ENCODE measurements at regions not wholly inside any gene's neighbourhood (a gene's known extent, or its start where the extent isn't known, plus 50 kb on each side); places are given as distances from the start of the nearest gene placed in this dataset.

DNA sequence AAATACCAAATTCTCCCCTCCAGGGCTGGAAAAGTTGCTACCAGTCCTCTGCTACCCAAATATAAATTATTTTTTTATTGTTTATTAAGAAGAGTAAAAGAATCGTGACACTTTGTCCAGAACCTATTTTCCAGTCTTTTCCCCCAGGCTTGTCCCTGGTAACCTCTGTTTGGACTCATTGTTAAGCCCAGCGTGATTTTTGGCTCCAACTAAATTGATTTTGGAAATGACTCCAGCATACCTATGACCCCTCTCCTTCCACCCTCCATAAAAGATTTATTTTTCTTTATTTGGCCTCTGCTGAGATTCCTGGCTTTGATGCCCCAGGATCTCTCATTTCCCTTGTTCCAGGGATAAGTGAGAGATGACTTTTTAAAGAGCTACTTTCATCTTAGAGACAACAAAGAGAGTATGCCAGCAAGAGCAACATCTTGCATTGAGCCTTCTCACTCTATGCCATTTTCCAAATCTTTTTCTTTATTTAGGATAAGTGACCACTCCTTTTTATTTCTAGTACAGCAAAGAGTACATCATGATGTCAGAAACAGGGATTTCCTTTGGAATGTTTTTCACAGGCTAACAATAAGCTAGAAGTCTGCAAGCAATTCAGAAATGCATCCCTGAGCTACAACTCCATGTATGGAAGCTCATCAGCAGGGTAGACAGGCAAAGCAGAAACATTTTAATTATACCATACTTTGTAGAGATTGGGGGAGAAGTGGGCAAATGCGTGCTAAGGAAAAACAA lies 75.8 kb downstream of the DAD1 start:
- H3K36me3 ChIP-seq (ENCODE audit: insufficient read depth, low read depth, low read length): no peaks in the 10 kb centered on the region
- H3K4me1 ChIP-seq (ENCODE audit: insufficient read depth, low read length): peaks cover 26% of the 10 kb centered on the region
- H3K27me3 ChIP-seq (ENCODE audit: insufficient read depth, low read length): no peaks in the 10 kb centered on the region
- no peaks in the 10 kb centered on the region for H3K9me3 ChIP-seq (ENCODE audit: insufficient read depth, low read depth, low read length)
- no peak overlapping the region for H3K9ac ChIP-seq (ENCODE audit: low read depth, low read length)
- H3K27ac ChIP-seq (ENCODE audit: low read length): no peak overlapping the region
- no peak overlapping the region for H3K4me3 ChIP-seq (ENCODE audit: low read length)

DNA sequence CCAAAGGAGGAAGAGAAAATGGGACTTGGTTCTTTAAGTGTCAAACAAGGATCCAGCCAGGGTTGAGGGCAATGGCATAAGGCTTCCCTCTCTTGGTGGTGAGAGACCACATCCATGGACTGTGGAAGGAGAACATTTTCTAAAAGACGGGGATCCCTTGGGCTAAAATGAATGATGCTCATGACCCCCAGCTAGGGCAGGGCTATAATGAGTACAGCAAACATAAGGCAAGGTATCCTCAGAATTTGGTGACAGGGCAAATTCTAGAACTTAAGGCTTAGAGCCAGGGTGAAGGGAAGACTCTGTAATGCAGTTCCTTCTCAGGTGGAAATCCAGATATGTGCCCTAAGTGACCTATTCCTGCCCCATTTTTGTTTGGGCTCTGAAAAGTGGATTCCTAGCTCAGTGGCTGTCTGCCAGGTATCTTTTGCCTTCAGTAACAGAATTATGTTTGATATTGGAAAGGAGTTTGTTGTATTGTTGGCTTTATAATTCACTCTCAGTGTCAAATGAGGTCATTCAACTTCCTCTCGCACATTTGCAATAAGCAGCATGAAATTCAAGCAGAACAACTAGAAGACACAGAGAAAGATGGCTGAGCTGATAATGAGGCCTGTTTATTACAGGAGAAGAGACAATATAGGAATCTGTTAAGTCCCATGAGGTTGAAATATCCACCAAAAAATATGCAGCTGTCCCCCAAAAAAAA lies 76.8 kb downstream of the DAD1 start:
- no peak overlapping the region for H3K4me3 ChIP-seq (ENCODE audit: low read length)
- no peaks in the 10 kb centered on the region for H3K9me3 ChIP-seq (ENCODE audit: insufficient read depth, low read depth, low read length)
- no peaks in the 10 kb centered on the region for H3K36me3 ChIP-seq (ENCODE audit: insufficient read depth, low read depth, low read length)
- no peaks in the 10 kb centered on the region for H3K27me3 ChIP-seq (ENCODE audit: insufficient read depth, low read length)
- H3K4me1 ChIP-seq (ENCODE audit: insufficient read depth, low read length): peaks cover 25% of the 10 kb centered on the region
- no peak overlapping the region for H3K9ac ChIP-seq (ENCODE audit: low read depth, low read length)
- no peak overlapping the region for H3K27ac ChIP-seq (ENCODE audit: low read length)

DNA sequence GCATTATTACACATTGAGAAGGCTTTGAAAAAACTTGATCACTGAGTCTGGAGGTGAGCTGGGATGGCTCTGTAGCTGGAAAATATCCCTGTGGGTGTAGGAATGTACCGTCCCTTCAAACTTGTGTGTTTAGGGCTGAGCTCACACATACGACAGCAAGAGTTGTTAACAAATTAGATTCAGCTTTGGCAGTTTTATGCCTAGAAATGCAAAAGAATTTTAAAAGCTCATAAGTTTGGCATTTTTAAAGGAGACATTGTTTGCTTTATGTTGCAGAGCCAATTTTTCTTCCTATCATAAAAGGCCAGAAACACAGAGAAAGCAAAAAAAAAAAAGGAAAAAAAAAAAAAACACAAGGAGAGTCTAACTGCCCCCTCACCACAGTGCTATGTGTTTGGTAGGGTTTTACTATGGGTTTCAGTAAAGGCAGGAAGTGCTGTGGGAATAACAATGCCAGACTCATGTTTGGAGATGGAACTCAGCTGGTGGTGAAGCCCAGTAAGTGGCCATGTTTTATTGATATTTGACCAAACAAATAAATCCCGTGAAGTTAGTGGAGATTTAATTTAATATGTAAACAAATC lies 78.4 kb downstream of the DAD1 start:
- Histone ChIP-seq H3K4me1 (ENCODE audit: insufficient read depth, low read length) (peaks cover 25% of the 10 kb centered on the region), H3K9me3 (ENCODE audit: insufficient read depth, low read depth, low read length) (no peaks in the 10 kb centered on the region)

DNA sequence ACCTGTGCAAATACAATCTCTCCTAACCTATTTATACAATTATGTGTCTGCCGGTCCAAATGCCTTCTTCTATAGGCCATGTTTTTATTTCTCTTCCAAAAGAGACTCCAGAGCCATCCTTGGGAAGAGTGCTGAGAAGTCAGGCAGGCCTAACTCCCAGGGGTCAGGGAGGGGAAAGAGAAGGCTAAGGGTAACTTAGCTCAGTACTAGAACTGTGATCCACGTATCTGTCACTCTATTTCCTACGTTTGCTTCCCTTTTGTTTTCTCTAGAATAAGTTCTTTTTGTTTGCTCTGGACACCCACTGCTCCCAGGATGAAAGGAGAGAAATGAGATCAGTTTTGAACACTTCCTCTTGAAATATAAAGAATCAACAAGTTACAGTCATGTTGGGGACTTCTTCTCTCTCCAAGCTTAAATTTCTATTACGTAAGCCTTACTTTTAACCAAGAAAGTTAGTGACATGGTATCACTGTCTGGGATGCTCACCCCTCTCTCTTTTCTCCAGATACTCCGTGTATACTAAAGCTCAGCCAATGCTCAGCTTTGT lies 79.2 kb downstream of the DAD1 start:
- H3K4me3 ChIP-seq (ENCODE audit: low read length): no peak overlapping the region
- H3K27me3 ChIP-seq (ENCODE audit: insufficient read depth, low read length): no peaks in the 10 kb centered on the region
- peaks cover 25% of the 10 kb centered on the region for H3K4me1 ChIP-seq (ENCODE audit: insufficient read depth, low read length)
- no peaks in the 10 kb centered on the region for H3K36me3 ChIP-seq (ENCODE audit: insufficient read depth, low read depth, low read length)
- H3K9me3 ChIP-seq (ENCODE audit: insufficient read depth, low read depth, low read length): no peaks in the 10 kb centered on the region
- no peak overlapping the region for H3K9ac ChIP-seq (ENCODE audit: low read depth, low read length)
- no peak overlapping the region for H3K27ac ChIP-seq (ENCODE audit: low read length)

More for the DNA sequence above, 78.4 kb downstream of the DAD1 start:
- no peaks in the 10 kb centered on the region for H3K27me3 ChIP-seq (ENCODE audit: insufficient read depth, low read length)
- no peak overlapping the region for H3K27ac ChIP-seq (ENCODE audit: low read length)
- H3K9ac ChIP-seq (ENCODE audit: low read depth, low read length): no peak overlapping the region
- H3K4me3 ChIP-seq (ENCODE audit: low read length): no peak overlapping the region
- H3K36me3 ChIP-seq (ENCODE audit: insufficient read depth, low read depth, low read length): no peaks in the 10 kb centered on the region

DNA sequence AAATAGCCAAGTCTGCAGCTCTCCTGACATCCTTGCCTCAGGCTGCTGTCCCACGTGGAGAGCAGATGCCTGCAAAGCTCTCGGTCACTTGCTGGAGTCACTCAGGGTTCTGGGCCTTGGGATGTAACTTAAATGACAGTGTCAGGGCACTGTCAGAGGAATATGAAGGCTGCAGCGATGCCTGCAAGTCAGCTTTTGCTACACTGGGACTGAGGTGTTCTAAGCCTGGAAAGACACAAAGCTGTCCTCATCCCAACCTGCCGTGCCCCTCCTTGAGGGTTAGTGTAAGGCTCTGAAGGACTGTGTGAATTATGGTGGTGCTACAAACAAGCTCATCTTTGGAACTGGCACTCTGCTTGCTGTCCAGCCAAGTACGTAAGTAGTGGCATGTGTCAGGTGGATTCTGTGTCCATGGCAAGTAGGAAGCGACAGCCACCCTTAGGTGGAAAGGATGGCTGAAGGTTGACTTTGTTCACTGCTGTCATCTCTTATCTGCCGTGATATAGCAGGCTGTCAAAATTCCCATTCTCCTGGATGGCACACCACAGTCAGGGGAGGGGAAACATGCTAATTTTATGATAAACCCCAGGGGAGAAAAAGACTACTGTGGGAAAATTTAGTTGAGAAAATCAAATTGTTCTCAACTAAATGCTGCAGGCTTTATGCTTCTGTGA lies 79.9 kb downstream of the DAD1 start:
- peaks cover 25% of the 10 kb centered on the region for H3K4me1 ChIP-seq (ENCODE audit: insufficient read depth, low read length)
- H3K27me3 ChIP-seq (ENCODE audit: insufficient read depth, low read length): no peaks in the 10 kb centered on the region
- H3K4me3 ChIP-seq (ENCODE audit: low read length): no peak overlapping the region
- no peaks in the 10 kb centered on the region for H3K9me3 ChIP-seq (ENCODE audit: insufficient read depth, low read depth, low read length)
- no peaks in the 10 kb centered on the region for H3K36me3 ChIP-seq (ENCODE audit: insufficient read depth, low read depth, low read length)
- no peak overlapping the region for H3K27ac ChIP-seq (ENCODE audit: low read length)
- no peak overlapping the region for H3K9ac ChIP-seq (ENCODE audit: low read depth, low read length)

DNA sequence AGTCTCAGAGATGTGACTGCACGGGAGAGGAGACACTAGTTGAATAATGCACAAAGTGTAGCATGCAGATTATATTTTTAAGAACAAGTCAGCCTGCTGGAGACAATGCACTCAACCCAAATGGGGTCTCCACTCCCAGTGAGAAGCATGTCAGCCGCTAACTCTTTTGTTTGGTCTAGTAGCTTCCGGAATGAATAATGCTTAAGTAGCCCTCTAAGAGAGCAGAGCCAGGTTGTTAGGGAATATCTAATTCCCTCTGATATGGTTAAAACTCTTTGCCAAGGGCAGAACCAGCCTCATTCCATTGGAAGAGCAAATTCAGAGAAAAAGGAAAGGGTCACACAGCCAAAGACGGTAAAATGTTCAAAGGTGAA lies 80.4 kb downstream of the DAD1 start:
- Histone ChIP-seq H3K36me3 (ENCODE audit: insufficient read depth, low read depth, low read length) (no peaks in the 10 kb centered on the region), H3K4me1 (ENCODE audit: insufficient read depth, low read length) (peaks cover 25% of the 10 kb centered on the region), H3K9ac (ENCODE audit: low read depth, low read length) (no peak overlapping the region), H3K4me3 (ENCODE audit: low read length) (no peak overlapping the region), H3K9me3 (ENCODE audit: insufficient read depth, low read depth, low read length) (no peaks in the 10 kb centered on the region), H3K27me3 (ENCODE audit: insufficient read depth, low read length) (no peaks in the 10 kb centered on the region), H3K27ac (ENCODE audit: low read length) (no peak overlapping the region)

DNA sequence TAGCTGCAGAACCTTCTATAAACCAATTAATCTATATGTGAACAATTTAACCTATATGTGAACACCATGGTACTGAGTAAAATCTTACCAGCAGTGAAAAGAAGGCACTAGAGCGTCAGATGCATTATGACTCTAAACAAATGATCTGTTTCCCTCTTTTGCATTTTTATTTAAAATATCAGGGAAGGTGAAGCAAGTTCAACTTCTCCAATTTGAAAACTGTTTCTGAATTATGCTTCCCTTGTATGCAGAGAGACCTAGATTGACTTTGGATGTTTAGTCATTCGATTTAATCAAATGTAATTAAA lies 80.9 kb downstream of the DAD1 start:
- Histone ChIP-seq H3K9me3 (ENCODE audit: insufficient read depth, low read depth, low read length) (no peaks in the 10 kb centered on the region), H3K4me3 (ENCODE audit: low read length) (no peak overlapping the region), H3K4me1 (ENCODE audit: insufficient read depth, low read length) (peaks cover 25% of the 10 kb centered on the region), H3K27me3 (ENCODE audit: insufficient read depth, low read length) (no peaks in the 10 kb centered on the region), H3K9ac (ENCODE audit: low read depth, low read length) (no peak overlapping the region), H3K27ac (ENCODE audit: low read length) (no peak overlapping the region), H3K36me3 (ENCODE audit: insufficient read depth, low read depth, low read length) (no peaks in the 10 kb centered on the region)

DNA sequence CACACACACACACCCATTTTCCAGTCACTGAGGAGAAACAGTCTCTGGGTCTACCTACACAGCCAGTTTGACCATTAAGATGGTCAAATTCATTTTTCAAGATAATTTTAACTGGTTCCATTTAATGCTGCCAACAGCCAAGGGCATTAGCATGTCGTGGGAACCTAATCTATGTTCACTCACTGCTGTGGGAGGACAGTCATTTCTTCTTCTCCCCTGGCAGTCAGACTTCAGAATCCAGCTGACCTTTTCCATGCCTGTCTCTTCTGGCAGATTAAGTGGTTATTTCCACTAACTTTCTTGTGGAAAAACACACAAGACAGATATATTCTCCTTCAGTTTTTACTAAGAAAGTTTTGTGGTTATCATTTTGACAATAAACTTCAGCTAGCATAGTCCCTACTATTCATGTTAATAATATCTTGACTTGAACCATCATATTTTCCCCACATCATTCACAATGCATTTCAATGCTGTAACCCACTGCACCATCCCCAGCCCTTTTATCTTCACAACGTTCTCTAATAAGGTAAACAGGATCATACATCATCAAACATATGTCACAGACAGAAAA lies 82.2 kb downstream of the DAD1 start:
- Histone ChIP-seq H3K27ac (ENCODE audit: low read length) (no peak overlapping the region), H3K36me3 (ENCODE audit: insufficient read depth, low read depth, low read length) (no peaks in the 10 kb centered on the region), H3K4me1 (ENCODE audit: insufficient read depth, low read length) (peaks cover 25% of the 10 kb centered on the region), H3K9me3 (ENCODE audit: insufficient read depth, low read depth, low read length) (no peaks in the 10 kb centered on the region), H3K4me3 (ENCODE audit: low read length) (no peak overlapping the region), H3K27me3 (ENCODE audit: insufficient read depth, low read length) (no peaks in the 10 kb centered on the region), H3K9ac (ENCODE audit: low read depth, low read length) (no peak overlapping the region)

DNA sequence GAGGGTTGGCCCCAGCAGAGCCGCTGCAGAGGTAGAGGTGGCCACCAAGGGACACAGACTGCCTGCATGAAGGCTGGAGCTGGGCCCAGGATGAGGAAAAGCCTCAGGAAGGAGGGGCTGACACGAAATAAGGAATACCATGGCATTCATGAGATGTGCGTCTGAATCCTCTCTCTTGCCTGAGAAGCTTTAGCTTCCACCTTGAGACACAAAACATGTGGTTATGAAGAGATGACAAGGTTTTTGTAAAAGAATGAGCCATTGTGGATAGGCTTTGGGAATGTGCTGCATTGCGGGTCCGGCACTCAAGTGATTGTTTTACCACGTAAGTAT lies 82.7 kb downstream of the DAD1 start:
- Histone ChIP-seq H3K27ac (ENCODE audit: low read length) (no peak overlapping the region), H3K9ac (ENCODE audit: low read depth, low read length) (no peak overlapping the region), H3K4me3 (ENCODE audit: low read length) (no peak overlapping the region), H3K9me3 (ENCODE audit: insufficient read depth, low read depth, low read length) (no peaks in the 10 kb centered on the region), H3K27me3 (ENCODE audit: insufficient read depth, low read length) (no peaks in the 10 kb centered on the region), H3K36me3 (ENCODE audit: insufficient read depth, low read depth, low read length) (no peaks in the 10 kb centered on the region), H3K4me1 (ENCODE audit: insufficient read depth, low read length) (peaks cover 24% of the 10 kb centered on the region)

DNA sequence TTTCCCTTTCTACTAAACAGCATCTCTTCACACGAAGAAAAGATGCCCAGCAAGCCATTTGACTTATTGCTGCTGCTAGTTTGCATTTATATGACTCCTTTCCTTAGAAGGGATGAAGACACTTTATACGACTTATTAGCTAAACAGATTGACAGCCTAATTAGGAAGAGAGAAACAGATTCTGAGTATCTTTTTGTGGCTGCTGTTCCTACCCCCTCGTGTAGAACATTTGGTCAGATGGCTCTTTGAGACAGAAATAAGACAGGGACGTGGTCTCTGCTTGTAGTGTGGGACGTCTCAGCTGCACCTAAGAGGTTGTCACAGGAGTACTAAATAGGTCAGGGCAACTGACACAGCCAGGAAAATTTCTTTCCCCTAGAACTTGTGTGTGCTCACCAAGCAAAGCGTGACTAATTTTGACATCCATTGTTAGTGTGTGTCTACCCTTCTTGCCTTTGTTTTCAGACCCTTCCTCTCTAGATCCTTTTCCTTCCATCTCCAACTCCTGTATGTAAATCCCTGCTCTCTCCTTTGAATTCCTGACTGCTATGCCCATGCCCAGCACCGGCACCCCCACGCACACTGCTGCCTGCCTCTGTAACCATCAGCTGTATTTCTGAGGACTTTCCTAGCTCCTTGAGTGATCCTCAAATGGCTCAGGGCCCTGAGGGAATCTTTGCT lies 83.2 kb downstream of the DAD1 start:
- no peaks in the 10 kb centered on the region for H3K36me3 ChIP-seq (ENCODE audit: insufficient read depth, low read depth, low read length)
- no peak overlapping the region for H3K4me3 ChIP-seq (ENCODE audit: low read length)
- no peaks in the 10 kb centered on the region for H3K27me3 ChIP-seq (ENCODE audit: insufficient read depth, low read length)
- H3K4me1 ChIP-seq (ENCODE audit: insufficient read depth, low read length): peaks cover 22% of the 10 kb centered on the region
- no peak overlapping the region for H3K27ac ChIP-seq (ENCODE audit: low read length)
- no peak overlapping the region for H3K9ac ChIP-seq (ENCODE audit: low read depth, low read length)
- H3K9me3 ChIP-seq (ENCODE audit: insufficient read depth, low read depth, low read length): no peaks in the 10 kb centered on the region

DNA sequence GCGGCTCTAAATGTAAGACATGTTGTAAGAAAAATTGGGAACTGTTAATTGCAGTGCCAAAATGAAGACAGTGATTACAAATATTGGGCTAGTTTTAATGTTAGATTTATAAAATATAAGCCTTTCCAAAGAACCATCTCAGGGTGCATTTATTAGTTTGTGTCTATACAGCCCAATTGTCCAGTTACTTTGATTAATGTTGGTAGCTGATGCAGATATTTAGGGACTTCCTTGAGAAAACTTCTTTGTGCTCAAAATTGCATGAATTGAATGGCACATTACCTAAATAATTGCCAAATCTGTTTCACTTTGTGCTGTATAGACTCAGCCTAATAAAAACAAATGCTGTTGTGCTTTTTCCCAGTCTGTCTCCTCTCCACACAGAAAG lies 83.7 kb downstream of the DAD1 start:
- Histone ChIP-seq H3K27me3 (ENCODE audit: insufficient read depth, low read length) (no peaks in the 10 kb centered on the region), H3K9ac (ENCODE audit: low read depth, low read length) (no peak overlapping the region), H3K4me1 (ENCODE audit: insufficient read depth, low read length) (peaks cover 17% of the 10 kb centered on the region), H3K4me3 (ENCODE audit: low read length) (no peak overlapping the region), H3K9me3 (ENCODE audit: insufficient read depth, low read depth, low read length) (no peaks in the 10 kb centered on the region), H3K36me3 (ENCODE audit: insufficient read depth, low read depth, low read length) (no peaks in the 10 kb centered on the region), H3K27ac (ENCODE audit: low read length) (no peak overlapping the region)

Measured in iPS-20b (cell line).